ENCODE measurements at regions not wholly inside any gene's neighbourhood (a gene's known extent, or its start where the extent isn't known, plus 50 kb on each side); places are given as distances from the start of the nearest gene placed in this dataset.

DNA sequence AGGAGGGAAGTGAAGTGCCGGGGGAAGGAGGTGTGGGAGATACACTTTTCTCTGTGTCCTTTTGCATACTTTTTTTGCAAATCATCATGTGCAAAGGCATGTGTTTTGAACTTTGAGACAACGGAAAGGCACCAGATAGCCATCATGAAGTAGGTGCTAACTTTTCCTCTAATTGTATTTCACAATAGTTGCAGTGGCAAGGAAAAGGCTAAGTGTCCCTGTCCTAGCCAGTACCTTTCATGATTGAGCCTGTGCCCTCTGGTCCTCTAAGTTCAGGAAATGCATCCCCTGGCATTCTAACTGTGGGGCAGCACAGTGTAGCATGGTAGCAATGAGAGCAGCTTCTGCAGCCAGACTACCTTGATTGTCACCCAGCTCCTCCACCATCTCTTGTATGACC is 186.2 kb downstream of the ADSS2 start:
- no peak for DNase-seq (ENCODE audit: low spot score)

DNA sequence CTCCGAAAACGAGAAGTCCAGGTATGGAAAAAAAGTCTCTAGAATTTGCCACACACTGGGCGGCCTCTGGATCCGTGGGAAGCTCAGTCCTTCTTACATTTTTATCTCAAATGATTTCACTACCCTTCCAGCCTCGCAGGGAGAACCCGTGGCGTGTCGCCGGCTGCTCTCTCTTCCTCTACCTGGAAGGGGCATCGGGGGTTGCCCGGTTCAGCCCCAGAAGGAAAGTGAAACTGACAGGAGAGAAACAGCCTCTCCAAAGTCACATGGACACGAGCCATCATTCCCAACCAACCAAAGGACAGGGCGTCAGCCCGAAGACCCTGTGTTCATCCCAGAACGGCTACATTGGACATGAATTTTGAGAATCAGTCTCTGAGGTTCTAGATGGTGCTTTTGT is 182.5 kb downstream of the ADSS2 start:
- no peak for DNase-seq (ENCODE audit: low spot score)

DNA sequence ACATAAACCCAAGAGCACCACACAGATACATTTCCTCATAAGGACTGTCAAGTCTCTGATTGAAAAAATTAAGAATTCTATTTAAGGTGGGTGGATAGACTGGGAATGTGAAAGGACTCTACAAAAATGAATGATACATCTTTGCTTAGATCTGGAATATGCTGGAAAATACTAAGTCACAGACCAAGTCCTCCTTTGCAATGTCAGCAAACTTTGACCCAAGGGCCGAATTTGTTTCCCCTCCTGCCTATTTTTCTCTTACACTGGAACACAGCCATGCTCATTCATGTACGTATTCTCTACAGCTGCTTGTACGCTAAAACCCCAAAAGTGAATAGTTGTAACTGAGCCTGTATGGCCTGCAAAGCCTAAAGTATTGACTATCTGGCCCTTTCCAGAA is 180.7 kb downstream of the ADSS2 start:
- no peak for DNase-seq (ENCODE audit: low spot score)

DNA sequence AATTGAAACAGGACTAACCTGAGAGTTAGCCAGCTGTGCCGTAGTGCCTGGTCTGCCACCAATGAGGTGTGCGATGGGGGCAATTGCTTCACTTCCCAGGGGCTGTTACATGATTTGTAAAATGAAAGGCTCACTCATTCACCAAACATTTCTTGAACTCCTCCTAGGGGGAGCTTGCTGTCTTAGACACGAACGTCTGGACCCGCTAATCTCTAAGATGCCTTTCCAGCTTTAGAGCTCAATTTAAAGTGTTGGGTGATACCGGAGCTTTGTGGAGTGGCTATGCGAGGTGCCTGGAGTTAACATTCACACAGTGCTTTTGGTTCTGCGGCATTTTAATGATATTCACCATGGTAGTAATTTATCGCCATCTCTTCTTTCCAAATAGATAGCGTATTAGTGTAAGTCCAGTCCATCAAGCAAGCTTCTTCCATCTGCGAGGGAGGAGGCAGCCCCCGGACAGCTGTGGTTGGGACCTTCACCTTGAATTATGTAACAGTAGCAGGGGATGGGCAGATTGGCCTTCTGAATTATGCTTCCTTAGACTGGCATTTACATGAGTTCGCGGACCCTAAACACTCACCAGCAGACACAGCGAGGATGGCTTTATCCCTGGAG is 179.9 kb downstream of the ADSS2 start:
- DNase-seq (ENCODE audit: low spot score): no peak

DNA sequence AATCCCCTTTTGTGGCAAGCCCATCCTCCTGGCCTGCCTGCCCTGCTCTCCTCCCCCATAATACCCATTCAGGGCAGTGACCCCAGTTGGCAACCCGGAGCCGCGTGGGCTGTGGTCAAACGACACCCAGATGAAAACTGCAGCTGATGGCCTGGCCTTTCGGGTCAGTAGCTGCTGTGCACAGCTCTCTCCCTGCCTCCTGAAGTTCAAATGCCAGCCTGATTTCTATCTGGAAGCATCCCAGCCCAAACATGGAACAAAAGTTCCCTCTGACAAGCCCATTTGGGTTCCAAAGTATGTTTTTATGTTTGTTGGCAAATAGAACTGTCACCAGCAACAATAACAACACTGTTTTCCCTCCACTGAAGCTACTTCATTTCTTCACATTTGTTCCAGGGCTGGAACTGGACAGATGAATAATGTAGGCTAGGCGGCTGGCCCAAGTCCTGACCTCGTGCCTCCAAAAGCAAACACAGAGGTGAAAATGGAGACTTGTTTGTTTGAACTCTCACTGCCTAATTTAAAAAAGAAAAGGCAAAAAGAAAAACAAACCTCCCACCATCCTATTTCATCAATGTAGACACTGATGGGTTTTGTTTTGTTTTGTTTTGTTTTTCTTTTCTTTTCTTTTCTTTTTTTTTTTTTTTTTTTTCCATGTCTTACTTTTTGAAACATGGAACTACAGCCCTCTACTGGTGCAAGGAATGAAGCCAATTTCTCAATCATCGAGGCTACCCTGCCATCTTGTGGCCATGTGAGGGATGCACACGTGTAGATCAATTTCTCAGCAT is 179.0 kb downstream of the ADSS2 start:
- DNase-seq (ENCODE audit: low spot score): peak; percentile 53

DNA sequence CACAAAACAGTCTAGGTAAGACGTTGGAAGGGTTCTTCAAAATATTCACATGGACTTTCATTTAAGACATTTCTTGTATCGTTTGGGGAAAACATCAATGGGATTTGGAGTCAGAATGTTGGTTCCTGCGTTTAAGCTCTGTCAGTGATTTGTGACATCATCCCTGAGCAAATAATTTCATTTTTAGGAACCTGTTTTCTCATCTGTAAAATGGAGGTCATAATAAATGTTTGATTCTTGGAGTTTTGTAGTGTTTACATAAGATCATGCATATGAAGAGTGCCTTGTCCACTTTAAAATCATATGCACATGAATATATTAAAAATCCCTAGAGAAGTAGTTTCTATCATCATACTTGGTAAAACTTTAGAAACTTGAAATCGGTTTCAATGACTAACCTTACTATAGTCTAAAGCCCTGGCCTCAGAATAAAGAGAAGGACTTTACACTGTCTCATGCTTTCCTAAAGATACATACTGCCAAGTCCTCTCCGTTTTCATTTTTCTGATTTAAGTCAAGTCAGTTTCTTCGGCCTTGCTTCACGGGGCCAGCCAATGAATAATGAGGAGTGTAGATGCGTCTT is 178.4 kb downstream of the ADSS2 start:
- no peak for DNase-seq (ENCODE audit: low spot score)

DNA sequence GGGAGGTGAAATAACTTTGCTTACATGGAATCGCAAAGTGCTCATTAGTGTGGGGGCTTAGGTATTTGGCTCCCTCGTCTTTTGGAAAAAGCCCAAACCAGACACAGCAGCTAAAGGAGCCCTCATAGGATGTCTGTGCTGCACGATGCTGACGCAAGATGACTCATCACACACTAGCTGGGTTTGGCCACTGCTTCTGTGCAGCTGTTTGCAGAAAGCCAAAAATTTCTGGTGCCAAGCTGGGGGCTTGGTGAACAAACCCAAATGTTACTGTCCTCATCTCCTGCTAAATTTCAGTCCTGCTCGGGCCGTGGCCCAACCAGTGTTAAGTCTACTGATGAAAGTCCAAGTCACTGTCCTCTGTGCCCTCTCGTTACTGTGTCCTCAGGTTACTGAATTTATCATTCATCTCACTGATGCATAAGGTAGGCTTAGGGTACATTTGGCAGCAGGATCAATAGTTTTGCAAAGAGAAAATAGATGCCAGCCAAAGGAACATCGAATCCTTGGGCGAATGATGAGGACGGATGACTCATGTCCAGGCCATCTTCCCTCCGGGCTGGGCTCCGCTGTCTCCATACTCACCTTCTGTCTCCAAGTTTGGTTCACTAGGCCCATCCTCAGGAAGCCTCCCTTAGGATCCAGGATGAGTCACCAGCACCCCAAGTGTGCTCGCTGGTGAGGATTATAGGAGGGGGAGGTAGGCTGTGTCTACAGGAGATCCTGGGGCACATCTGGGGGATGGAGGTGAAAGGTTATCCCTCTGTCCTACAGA is 177.7 kb downstream of the ADSS2 start:
- no peak for DNase-seq (ENCODE audit: low spot score)

DNA sequence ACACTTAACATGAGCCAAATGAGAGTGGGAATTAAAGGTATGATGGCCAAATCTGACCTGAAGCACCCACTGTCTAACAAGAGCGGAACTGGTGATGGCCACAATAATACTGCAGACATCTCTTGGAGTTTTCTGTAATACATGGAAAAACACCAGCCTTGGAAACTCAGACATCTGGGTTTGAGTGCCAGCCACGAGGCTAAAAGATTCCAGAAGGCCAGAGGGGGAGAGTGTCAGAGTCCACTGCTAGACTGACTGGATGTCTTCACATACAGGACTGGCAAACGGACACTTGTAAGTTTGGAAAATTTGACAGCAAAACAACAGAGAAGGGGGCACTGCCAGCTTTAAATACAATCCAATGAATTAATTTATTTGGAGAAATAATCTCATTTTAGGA is 175.1 kb downstream of the ADSS2 start:
- no peak for DNase-seq (ENCODE audit: low spot score)

DNA sequence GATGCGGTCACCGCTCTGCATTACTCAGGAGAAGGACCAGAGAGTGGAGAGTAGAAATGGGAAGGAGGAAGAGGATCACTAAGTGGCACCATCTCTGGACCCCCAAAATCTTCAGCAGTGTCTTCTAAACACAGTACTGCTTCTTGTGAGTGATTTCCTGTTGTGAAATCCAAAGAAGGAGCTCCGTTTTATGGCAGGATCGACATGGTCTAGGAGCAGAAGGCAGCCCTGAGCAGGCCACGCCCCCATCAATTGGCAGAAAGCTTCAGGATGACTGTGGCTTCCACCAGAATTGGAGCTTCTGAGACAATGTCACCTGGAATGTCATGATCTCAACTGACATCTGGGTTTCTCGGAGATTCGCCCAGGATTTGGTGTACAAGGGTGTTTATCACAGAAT is 171.5 kb downstream of the ADSS2 start:
- no peak for DNase-seq (ENCODE audit: low spot score)

DNA sequence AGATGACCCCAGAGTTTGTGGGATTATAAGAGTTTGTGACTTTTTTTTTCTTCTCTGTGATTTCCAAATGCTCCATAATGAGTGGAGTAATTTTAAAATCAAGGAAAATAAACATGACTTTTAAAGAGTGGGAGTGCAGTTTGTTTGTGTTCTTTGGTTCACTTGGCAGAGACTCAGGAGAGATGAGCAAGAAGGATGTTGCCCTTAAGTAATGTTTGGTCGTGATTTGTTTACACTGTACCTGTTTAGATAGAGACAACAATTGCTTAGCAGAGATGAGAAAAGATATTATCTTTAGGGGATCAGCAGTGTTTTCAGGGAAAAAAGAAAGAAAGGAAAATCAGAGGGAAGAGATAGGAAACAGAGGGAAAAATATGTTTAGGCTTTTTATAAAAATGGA is 170.8 kb downstream of the ADSS2 start:
- no peak for DNase-seq (ENCODE audit: low spot score)

DNA sequence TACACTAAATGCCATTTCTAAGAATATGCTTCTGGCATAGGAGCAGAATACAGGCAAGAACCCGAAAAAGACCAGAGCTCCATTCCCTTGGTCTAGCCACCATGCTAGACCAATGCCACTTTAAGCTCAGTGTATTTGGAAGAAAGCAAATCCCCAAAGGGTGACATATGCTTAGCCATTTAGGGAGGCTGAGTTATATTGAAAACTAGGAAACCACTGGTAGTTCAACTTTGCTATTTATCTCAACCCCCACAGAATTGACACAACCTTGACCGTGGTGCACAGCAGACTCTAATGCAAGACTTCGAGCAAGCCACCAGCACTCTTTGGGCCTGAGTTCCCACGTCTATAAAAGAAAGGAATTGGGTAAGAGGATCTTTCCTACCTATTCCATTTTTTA is 167.9 kb downstream of the ADSS2 start:
- DNase-seq (ENCODE audit: low spot score): no peak

DNA sequence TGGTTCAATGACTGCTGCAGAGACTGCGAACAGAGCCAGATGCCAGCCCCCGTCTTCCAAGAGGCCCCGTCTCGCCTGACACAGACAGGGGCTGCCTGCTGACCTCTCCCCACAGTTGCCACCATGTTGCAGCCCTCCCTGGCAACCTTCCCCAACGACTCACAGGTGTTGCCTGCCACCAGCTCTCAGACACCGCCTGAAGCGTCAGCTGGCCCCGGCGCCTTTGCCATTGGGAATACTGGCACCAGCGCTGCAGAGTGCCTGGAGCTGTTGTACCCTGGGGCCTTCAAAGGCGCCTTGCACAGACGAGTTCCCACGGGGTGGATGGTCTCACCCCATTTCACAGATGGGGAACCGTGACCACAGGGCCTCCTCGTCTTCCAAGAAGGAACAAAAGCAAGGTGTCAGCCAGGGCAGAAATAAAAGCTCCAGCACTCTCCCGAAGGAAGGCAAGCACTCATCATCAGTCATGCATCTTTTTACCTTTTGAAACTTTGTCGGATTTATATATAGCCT is 167.0 kb downstream of the ADSS2 start:
- no peak for DNase-seq (ENCODE audit: low spot score)

DNA sequence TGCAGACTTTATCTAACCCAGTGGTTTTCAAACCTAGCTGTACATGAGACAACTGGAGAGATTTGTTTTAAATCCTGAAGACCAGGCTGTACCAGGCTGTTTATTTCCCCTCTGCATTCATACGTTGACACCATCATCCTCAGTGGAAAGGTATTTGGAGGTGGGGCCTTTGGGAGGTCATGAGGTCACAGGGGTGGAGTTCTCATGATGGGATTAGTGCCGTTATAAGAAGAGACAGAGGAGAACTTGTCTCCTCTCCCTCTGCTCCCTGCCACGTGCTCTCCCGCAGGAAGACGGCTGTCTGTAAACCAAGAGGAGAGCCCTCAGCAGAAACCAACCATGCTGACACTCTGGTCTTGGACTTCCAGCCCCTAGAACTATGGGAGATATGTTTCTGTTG is 165.4 kb downstream of the ADSS2 start:
- DNase-seq (ENCODE audit: low spot score): no peak

DNA sequence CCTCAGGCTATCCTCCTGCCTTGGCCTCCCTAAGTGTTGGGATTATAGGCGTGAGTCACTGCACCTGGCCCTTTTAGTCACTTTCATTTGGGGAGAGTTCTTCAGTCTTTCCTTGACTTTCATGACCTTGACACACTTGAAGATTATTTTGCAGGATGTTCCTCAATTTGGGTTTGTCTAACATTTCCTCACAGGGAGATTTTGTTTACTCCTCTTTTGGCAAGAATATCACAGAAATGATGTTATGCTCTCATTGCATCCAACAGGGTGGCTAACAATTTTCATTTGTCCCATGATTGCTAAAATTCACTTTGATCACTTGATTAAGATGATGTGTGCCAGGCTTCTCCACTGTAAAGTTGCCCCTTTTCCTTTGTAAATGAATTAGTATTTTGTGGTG is 164.0 kb downstream of the ADSS2 start:
- DNase-seq (ENCODE audit: low spot score): no peak

DNA sequence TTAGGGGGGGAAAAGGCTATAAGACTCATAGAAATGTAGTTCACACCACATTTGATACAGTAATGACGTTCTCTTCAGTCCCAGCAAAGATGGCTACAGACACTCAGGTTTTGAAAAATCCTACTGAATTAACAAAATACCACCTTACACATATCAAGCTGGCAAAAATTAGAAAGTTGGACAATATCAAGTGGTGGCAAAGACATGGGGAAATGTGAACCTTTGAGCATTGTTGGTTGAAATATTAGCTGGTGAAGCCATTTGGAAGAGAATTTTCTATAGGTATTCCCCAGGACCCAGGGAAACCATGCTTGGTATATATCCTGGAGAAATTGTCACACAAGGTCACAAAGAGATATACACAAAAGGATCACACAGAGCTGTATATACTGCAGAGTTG is 163.0 kb downstream of the ADSS2 start:
- DNase-seq (ENCODE audit: low spot score): no peak

DNA sequence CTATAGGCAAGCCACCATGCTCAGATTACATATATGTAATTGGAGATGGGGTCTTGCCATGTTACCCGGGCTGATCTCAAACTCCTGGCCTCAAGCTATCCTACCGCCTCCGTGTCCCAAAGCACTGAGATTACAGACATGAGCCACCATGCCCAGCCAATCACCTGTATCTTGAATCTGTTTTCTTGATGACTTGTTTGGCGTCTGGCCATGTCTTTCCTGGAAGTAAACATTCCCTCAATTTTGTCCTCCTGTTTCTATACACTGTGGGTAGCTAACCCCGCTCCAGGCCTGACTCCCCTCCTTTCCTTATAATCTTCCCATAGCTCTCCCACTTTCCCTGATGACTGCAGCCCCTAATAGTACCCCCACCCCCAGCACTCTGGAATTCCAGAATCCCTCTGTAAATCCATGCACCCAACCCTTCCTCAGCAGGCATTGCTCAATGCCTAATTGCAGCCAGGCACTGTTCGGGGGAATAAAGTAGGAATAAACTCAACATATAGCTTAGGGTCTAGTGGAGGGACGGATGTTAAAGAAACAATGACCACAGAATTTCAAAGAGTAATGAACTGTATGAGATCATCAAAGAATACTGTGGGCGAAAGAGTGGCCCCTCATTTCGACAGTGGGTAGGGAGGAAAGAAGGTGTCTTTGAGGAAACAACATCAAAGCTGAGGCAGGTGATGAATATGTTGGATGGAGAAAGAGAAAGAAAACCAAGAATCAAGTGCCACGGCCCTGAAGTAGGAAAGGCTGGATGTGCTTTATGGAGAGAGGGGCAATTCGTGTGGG is 161.5 kb downstream of the ADSS2 start:
- no peak for DNase-seq (ENCODE audit: low spot score)

DNA sequence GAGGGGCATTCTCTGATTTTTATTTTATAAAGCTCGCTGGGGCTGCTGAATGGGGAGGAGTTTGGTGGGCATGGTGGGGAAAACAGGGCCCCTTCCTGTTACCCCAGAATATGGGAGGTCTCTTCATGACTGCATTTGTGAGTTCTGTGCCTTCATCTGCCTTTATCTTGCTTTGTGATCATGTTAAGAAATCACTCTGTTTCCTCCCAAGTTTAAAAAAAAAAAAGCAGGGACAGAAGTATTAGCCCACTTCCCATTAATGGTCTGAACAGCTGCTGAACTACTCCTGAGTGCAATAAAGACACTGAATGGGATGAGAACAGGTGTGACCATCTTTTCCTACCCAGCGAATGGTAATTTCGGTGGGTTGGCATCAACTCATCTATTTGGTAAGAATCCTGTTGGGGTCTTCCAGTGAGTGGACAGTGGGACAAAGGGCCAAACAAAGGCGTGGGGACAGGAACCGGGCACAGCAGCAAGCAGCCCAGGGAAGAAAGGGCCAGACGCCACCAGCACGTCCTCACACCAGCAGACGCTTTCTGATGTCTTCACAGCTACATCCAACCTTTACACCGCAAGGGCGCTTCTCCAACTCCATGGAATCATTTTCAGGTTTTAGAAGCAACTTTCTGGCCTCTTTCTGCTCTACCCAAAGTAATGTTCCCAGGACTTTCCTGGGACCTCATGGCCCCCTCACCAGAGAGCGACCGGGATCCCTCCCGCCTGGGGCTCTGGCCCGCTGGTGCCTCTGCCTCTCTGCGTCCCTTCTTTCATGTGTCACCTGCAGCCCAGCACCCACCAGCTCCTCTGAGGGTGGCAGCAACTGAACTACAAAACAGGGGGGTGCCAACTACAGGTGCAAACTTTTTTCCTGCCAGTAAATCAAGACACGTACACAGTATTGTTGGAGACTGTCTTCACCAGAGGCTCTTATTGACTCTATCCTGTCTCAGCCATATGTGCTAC is 160.2 kb downstream of the ADSS2 start:
- no peak for DNase-seq (ENCODE audit: low spot score)

DNA sequence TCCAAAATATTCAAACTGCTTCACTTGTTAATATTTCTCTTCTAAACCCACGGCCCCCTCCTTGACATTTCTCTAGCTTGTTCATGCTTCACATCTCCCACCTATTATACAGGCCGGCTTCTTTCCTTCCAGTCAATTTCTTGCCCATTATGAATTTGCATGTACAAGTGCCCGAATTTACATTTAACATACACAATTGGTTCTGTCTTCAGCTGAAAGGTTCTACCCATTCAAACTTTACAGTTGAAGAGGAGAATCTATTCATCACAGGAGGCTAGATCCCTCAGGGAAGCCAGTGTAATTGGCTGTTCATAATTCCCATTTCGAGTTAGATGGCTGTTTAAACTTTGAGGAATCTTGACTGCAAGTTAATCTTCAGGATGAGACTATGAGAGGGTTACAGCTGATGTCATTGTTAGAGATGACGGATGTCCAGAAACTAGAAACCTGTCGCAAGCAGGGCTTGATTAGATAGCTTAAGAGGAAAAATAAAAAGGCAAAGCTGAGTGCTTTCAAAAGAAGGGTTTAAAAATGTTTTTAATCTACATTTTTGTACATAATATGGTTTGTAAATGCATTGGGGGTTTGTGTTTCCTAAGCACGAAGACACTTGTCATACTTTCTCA is 157.0 kb downstream of the ADSS2 start:
- no peak for DNase-seq (ENCODE audit: low spot score)

DNA sequence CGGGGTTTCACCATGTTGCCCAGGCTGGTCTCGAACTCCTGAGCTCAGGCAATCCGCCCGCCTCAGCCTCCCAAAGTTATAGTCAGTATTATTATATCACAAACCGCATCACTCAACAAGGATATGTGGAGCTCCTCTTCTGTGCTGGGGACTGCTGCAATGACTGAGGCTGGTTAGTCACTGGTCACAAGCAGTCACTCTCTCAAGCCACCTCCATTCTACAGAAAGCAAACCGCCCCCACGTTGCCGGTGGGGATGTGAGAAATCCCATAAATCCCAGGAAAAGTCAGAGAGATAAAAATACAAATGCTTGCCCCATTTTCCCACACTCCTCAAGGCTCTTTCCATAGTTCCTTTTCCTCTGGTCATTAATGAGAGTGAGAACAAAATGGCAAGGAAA is 155.7 kb downstream of the ADSS2 start:
- DNase-seq (ENCODE audit: low spot score): no peak

DNA sequence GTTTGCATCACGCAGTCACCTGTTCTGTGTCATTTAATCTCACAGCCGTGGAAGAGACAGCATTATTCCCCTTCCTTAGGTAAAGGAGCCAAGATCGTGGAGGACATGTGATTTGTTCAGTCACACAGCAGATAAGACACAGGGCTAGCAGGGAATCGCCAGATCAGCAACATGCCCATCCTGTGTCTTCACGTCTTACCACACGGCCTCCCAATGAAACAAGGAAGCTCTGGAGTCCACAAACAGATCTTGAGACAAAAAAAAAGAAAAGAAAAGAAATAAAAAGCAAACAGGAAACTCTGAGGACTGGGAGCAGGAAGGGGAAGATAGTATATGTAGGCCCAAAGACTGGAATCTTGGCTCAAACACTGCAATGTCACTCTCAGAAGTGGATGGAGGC is 155.3 kb downstream of the ADSS2 start:
- DNase-seq (ENCODE audit: low spot score): no peak
